ENCODE measurements at regions not wholly inside any gene's neighbourhood (a gene's known extent, or its start where the extent isn't known, plus 50 kb on each side); places are given as distances from the start of the nearest gene placed in this dataset.
"Not testable (repeated sequence)": the region's sequence is repeated elsewhere in the genome, so short reads cannot be mapped to it uniquely, and the experiment has no call there.

- not testable (repeated sequence) for TF ChIP-seq SUZ12 (IDR thresholded peaks at IDR 0.05; ENCODE audit: extremely low read depth, insufficient read depth, insufficient read length); YY1 (IDR thresholded peaks at IDR 0.05; ENCODE audit: insufficient read depth, insufficient read length); ZNF274 (IDR thresholded peaks at IDR 0.05; ENCODE audit: low read depth, low read length)
These were observed 53.9 kb upstream of the KCTD7 start for GRCh38 chr7:66574768-66575167.
